ENCODE measurements at regions not wholly inside any gene's neighbourhood (a gene's known extent, or its start where the extent isn't known, plus 50 kb on each side); places are given as distances from the start of the nearest gene placed in this dataset.

DNA sequence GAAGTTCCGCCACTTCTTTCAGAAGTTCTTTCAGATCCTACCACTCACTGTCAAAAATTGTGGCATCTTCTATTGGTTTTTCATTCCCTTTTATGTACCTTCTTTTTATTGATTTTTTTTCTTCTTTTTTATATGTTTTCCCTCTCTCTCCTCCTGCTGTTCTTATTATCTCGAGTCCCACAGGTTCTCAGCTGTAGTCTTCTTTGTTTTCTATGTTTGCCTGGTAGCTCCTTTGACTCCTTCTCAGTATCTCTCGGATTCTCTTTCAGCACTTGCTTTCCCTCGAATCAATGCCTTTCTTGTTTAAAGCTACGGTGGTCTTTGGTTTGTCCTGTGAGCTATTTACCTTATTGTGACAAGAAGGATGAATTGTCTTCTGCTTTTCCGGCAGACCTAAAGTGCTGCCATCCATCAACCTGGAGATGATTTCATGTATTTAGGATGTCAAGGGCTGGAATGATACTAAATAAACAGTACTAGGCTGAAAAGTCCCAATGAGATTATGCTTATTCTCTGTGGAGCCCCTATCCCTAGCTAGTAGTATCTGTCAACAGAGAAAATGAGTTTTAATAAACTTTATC is 541.7 kb downstream of the NOVA1 start:
- DNase-seq (no peak), ATAC-seq (ENCODE audit: low FRiP score in 2 of 2) (no peak)
- H3K4me3 ChIP-seq, result no peak overlapping the region
- TF ChIP-seq, protein P1, sequence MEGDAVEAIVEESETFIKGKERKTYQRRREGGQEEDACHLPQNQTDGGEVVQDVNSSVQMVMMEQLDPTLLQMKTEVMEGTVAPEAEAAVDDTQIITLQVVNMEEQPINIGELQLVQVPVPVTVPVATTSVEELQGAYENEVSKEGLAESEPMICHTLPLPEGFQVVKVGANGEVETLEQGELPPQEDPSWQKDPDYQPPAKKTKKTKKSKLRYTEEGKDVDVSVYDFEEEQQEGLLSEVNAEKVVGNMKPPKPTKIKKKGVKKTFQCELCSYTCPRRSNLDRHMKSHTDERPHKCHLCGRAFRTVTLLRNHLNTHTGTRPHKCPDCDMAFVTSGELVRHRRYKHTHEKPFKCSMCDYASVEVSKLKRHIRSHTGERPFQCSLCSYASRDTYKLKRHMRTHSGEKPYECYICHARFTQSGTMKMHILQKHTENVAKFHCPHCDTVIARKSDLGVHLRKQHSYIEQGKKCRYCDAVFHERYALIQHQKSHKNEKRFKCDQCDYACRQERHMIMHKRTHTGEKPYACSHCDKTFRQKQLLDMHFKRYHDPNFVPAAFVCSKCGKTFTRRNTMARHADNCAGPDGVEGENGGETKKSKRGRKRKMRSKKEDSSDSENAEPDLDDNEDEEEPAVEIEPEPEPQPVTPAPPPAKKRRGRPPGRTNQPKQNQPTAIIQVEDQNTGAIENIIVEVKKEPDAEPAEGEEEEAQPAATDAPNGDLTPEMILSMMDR (IDR thresholded peaks at IDR 0.05), result no peak
- TF ChIP-seq POLR2AphosphoS5 (IDR thresholded peaks at IDR 0.05), result no peak
- no peak for TF ChIP-seq POLR2A (IDR thresholded peaks at IDR 0.05)
- no peak for TF ChIP-seq EP300 (IDR thresholded peaks at IDR 0.05)
- peaks cover 0 to 5% (median 1%) of the 10 kb centered on the region in 4 donors for H3K9me3 ChIP-seq
- no peaks in the 10 kb centered on the region for H3K36me3 ChIP-seq
- H3K27me3 ChIP-seq, result no peaks in the 10 kb centered on the region
- H3K4me1 ChIP-seq, result no peaks in the 10 kb centered on the region
- 39 to 46% methylated on average over 6 of the region's 6 CpGs for WGBS, 2 donors
- H3K27ac ChIP-seq, result no peak overlapping the region

DNA sequence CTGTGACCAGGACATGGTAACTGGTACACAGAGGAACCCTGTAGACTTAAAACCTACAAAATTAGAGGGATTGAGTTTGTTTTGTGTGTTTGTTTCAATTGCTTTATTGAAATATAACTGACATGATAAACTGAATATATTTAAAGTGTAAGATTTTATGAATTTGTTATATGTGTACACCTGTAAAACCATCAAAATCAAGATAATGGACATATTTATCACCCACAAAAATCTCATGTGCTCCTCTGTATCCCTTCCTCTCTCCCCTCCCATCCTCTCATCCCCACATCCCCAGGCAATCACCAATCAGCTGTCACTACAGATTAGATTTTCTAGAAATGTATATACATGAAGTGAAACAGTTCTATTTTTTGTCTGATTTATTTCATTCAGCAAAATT is 565.5 kb downstream of the NOVA1 start:
- no peak for ATAC-seq (ENCODE audit: low FRiP score in 2 of 2)
- no peak for DNase-seq
- Histone ChIP-seq H3K36me3 (no peaks in the 10 kb centered on the region), H3K4me1 (no peaks in the 10 kb centered on the region), H3K9me3 (no peaks in the 10 kb centered on the region), H3K4me3 (no peak overlapping the region), H3K27me3 (no peaks in the 10 kb centered on the region), H3K27ac (no peak overlapping the region)
- TF ChIP-seq POLR2AphosphoS5 (IDR thresholded peaks at IDR 0.05) (no peak), POLR2A (IDR thresholded peaks at IDR 0.05) (no peak), EP300 (IDR thresholded peaks at IDR 0.05) (no peak)
- TF ChIP-seq, protein P1 (IDR thresholded peaks at IDR 0.05), result no peak

DNA sequence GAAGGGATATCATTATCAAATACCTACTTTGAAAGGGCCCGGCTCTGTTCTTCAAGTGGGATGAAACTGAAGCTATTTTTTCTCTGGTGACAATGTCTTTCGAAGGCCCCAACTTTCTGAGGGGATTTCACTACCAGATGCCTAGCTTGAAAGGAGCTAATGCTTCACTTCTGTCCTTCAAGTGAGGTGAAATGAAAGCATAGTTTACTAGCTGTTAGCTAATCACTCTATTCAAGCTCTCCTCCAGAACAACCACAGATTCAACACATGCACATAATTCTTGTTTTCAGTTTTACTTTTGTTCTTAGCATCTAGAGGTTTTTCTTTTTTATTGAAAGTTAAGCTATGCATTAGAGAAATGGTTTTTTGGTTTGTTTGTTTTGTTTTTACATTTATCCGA is 571.4 kb downstream of the NOVA1 start:
- Histone ChIP-seq H3K9me3 (no peaks in the 10 kb centered on the region), H3K4me1 (no peaks in the 10 kb centered on the region), H3K36me3 (no peaks in the 10 kb centered on the region), H3K4me3 (no peak overlapping the region), H3K27ac (no peak overlapping the region), H3K27me3 (no peaks in the 10 kb centered on the region)
- 89 to 94% methylated on average over 3 of the region's 3 CpGs for WGBS, 2 donors
- DNase-seq, result no peak
- no peak for ATAC-seq (ENCODE audit: low FRiP score in 2 of 2)
- TF ChIP-seq EP300 (IDR thresholded peaks at IDR 0.05), result no peak
- TF ChIP-seq POLR2AphosphoS5 (IDR thresholded peaks at IDR 0.05), result no peak

DNA sequence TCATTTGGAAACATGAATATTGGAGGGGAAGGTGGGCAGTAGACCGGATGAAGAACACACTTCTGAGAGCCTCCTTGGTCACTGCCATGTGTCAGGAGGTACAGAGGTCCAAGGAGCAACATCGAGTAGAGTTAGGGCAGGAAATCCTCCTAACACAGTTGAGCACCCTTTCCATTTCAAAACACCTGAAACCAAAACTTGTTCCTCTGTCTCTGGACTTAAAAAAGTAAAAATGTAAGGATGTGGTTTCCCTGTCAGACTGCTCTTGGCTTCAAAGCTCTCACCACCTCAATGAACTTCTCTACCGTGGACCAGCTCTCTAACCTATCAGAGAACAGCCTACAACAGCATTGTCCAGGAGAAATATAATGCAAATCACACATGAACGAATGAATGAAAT is 573.9 kb downstream of the NOVA1 start:
- Histone ChIP-seq H3K27me3 (no peaks in the 10 kb centered on the region), H3K36me3 (no peaks in the 10 kb centered on the region), H3K9me3 (no peaks in the 10 kb centered on the region), H3K4me3 (no peak overlapping the region), H3K27ac (no peak overlapping the region), H3K4me1 (no peaks in the 10 kb centered on the region)
- 79 to 82% methylated on average over 4 of the region's 4 CpGs for WGBS, 2 donors
- DNase-seq (no peak), ATAC-seq (ENCODE audit: low FRiP score in 2 of 2) (no peak)
- no peak for TF ChIP-seq EP300 (IDR thresholded peaks at IDR 0.05)
- TF ChIP-seq POLR2AphosphoS5 (IDR thresholded peaks at IDR 0.05), result no peak
- no peak for TF ChIP-seq POLR2A (IDR thresholded peaks at IDR 0.05)
- TF ChIP-seq, protein P1 (IDR thresholded peaks at IDR 0.05), result no peak

DNA sequence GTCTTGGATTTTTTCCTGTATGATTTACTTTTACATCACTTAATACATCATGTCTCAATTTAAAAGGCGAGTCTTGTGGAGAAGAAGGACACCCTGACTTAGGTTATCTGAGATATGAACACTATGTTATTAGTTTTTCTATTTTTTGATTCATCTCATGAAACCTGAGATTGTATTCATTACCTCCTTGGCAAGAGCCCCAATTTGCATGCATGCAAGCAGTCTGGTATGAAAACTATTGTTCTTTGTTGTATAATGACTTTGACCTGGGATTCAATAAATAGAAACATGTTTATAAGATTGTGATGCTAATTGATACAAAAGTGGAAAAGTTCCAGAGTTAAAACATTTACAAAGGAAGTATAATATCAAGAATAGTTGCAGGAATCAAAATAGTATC is 576.1 kb downstream of the NOVA1 start:
- no peak for DNase-seq
- no peak overlapping the region for H3K27ac ChIP-seq
- TF ChIP-seq POLR2AphosphoS5 (IDR thresholded peaks at IDR 0.05) (no peak), EP300 (IDR thresholded peaks at IDR 0.05) (no peak), POLR2A (IDR thresholded peaks at IDR 0.05) (no peak)
- TF ChIP-seq, protein P1 (IDR thresholded peaks at IDR 0.05), result no peak
- H3K4me3 ChIP-seq, result no peak overlapping the region
- no peaks in the 10 kb centered on the region for H3K9me3 ChIP-seq
- WGBS, 2 donors, result 80 to 81% methylated on average over 1 of the region's 1 CpG
- no peaks in the 10 kb centered on the region for H3K27me3 ChIP-seq
- no peaks in the 10 kb centered on the region for H3K36me3 ChIP-seq
- no peak for ATAC-seq (ENCODE audit: low FRiP score in 2 of 2)
- no peaks in the 10 kb centered on the region for H3K4me1 ChIP-seq
